HFFc6 (cell line): ENCODE measurements at regions not wholly inside any gene's neighbourhood (a gene's known extent, or its start where the extent isn't known, plus 50 kb on each side); places are given as distances from the start of the nearest gene placed in this dataset.

Experiments
- DNase-seq: peaks from one replicate; pipeline ENCODE4 v3.0.0-alpha.2; 2018
- H3K27ac Mint-ChIP-seq: 2 replicates; pipeline ENCODE4 v1.8.0; 2020; ENCODE audit warnings: mild to moderate bottlenecking, mixed read lengths
- H3K27me3 Mint-ChIP-seq: 2 replicates; pipeline ENCODE4 v1.8.0; 2021; ENCODE audit warnings: mild to moderate bottlenecking, moderate library complexity, mixed read lengths; ENCODE audit not compliant: insufficient read depth
- H3K36me3 Mint-ChIP-seq: 2 replicates; pipeline ENCODE4 v1.8.0; 2021; ENCODE audit warnings: low read depth, mixed read lengths
- H3K4me1 Mint-ChIP-seq: 2 replicates; pipeline ENCODE4 v1.8.0; 2020; ENCODE audit warnings: low read depth, mixed read lengths
- H3K4me3 Mint-ChIP-seq: 2 replicates; pipeline ENCODE4 v1.8.0; 2020; ENCODE audit warnings: mild to moderate bottlenecking, moderate library complexity, mixed read lengths
- H3K9me3 Mint-ChIP-seq: 2 replicates; pipeline ENCODE4 v1.8.0; 2020; ENCODE audit warnings: mild to moderate bottlenecking, mixed read lengths
- TF ChIP-seq, protein P1 (sequence below): fragments of 200-600 bp; sonication (generic); IDR thresholded peaks from 2 replicates; pipeline ENCODE4 v1.5.0; 2021; ENCODE audit warnings: antibody characterized with exemption, mild to moderate bottlenecking

- TF ChIP-seq, protein P1, sequence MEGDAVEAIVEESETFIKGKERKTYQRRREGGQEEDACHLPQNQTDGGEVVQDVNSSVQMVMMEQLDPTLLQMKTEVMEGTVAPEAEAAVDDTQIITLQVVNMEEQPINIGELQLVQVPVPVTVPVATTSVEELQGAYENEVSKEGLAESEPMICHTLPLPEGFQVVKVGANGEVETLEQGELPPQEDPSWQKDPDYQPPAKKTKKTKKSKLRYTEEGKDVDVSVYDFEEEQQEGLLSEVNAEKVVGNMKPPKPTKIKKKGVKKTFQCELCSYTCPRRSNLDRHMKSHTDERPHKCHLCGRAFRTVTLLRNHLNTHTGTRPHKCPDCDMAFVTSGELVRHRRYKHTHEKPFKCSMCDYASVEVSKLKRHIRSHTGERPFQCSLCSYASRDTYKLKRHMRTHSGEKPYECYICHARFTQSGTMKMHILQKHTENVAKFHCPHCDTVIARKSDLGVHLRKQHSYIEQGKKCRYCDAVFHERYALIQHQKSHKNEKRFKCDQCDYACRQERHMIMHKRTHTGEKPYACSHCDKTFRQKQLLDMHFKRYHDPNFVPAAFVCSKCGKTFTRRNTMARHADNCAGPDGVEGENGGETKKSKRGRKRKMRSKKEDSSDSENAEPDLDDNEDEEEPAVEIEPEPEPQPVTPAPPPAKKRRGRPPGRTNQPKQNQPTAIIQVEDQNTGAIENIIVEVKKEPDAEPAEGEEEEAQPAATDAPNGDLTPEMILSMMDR: no peak
- Mint-ChIP-seq H3K4me3 (no peak overlapping the region), H3K4me1 (peaks cover 17% of the 10 kb centered on the region), H3K27ac (no peak overlapping the region), H3K9me3 (no peaks in the 10 kb centered on the region), H3K27me3 (peaks cover 5% of the 10 kb centered on the region), H3K36me3 (no peaks in the 10 kb centered on the region)
- no peak for DNase-seq
Observed at GRCh38 chr17:27239046-27239445, 54.9 kb upstream of the WSB1 start.

GRCh38 chr17:27239584-27239983 is 54.3 kb upstream of the WSB1 start:
- H3K36me3 Mint-ChIP-seq: no peaks in the 10 kb centered on the region
- DNase-seq: no peak
- no peaks in the 10 kb centered on the region for H3K9me3 Mint-ChIP-seq
- no peak overlapping the region for H3K27ac Mint-ChIP-seq
- H3K4me3 Mint-ChIP-seq: no peak overlapping the region
- TF ChIP-seq, protein P1: no peak
- H3K4me1 Mint-ChIP-seq: peaks cover 21% of the 10 kb centered on the region
- peaks cover 5% of the 10 kb centered on the region for H3K27me3 Mint-ChIP-seq

- DNase-seq: no peak
- TF ChIP-seq, protein P1: no peak
- Mint-ChIP-seq H3K9me3 (no peaks in the 10 kb centered on the region), H3K27me3 (peaks cover 5% of the 10 kb centered on the region), H3K4me1 (peaks cover 28% of the 10 kb centered on the region), H3K4me3 (no peak overlapping the region), H3K27ac (no peak overlapping the region), H3K36me3 (no peaks in the 10 kb centered on the region)
Observed at GRCh38 chr17:27240086-27240801, 53.7 kb upstream of the WSB1 start.

GRCh38 chr17:27240802-27241155 is 53.1 kb upstream of the WSB1 start:
- Mint-ChIP-seq H3K27ac (no peak overlapping the region), H3K9me3 (no peaks in the 10 kb centered on the region), H3K4me1 (peaks cover 33% of the 10 kb centered on the region), H3K4me3 (no peak overlapping the region), H3K36me3 (no peaks in the 10 kb centered on the region), H3K27me3 (peaks cover 5% of the 10 kb centered on the region)
- DNase-seq: no peak
- TF ChIP-seq, protein P1: no peak

GRCh38 chr17:27241346-27241946 is 52.5 kb upstream of the WSB1 start:
- TF ChIP-seq, protein P1: no peak
- peak; percentile 15 for DNase-seq
- Mint-ChIP-seq H3K27me3 (peaks cover 5% of the 10 kb centered on the region), H3K27ac (no peak overlapping the region), H3K4me3 (no peak overlapping the region), H3K4me1 (peaks cover 32% of the 10 kb centered on the region), H3K9me3 (no peaks in the 10 kb centered on the region), H3K36me3 (no peaks in the 10 kb centered on the region)
